Fibroblast of the aortic adventitia (primary cell): ENCODE measurements at regions not wholly inside any gene's neighbourhood (a gene's known extent, or its start where the extent isn't known, plus 50 kb on each side); places are given as distances from the start of the nearest gene placed in this dataset.

ENCODE experiments used
- DNase-seq: peaks from one replicate; pipeline ENCODE4 v3.0.0-alpha.2; 2010; ENCODE audit warnings: low read depth
- H3K4me3 ChIP-seq: 2 replicates; pipeline ENCODE4 v1.5.1; 2011; ENCODE audit warnings: low read depth, mild to moderate bottlenecking, control low read depth, low read length, moderate library complexity
- TF ChIP-seq, protein P1 (sequence below): IDR thresholded peaks from 2 replicates; pipeline ENCODE4 v1.5.1; 2011; ENCODE audit warnings: mild to moderate bottlenecking, low read length, control low read depth, inconsistent platforms; ENCODE audit not compliant: insufficient read depth

DNA sequence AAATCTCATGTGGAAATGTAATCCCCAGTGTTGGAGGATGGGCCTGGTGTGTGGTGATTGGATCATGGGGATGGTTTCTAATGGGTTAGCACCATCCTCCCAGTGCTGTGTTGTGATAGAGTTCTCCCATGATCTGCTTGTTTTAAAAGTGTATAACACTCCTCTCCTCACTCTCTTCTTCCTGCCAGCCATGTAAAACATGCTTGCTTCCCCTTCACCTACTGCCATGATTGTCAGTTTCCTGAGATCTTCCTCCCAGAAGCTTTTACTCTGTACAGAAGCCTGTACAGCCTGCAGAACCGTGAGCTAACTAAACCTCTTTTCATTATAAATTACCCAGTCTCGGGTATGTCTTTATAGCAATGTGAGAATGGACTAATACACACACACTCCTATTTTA, 499.1 kb downstream of the RASEF start:
- DNase-seq: no peak
- no peak overlapping the region for H3K4me3 ChIP-seq
- TF ChIP-seq, protein P1, sequence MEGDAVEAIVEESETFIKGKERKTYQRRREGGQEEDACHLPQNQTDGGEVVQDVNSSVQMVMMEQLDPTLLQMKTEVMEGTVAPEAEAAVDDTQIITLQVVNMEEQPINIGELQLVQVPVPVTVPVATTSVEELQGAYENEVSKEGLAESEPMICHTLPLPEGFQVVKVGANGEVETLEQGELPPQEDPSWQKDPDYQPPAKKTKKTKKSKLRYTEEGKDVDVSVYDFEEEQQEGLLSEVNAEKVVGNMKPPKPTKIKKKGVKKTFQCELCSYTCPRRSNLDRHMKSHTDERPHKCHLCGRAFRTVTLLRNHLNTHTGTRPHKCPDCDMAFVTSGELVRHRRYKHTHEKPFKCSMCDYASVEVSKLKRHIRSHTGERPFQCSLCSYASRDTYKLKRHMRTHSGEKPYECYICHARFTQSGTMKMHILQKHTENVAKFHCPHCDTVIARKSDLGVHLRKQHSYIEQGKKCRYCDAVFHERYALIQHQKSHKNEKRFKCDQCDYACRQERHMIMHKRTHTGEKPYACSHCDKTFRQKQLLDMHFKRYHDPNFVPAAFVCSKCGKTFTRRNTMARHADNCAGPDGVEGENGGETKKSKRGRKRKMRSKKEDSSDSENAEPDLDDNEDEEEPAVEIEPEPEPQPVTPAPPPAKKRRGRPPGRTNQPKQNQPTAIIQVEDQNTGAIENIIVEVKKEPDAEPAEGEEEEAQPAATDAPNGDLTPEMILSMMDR: no peak

DNA sequence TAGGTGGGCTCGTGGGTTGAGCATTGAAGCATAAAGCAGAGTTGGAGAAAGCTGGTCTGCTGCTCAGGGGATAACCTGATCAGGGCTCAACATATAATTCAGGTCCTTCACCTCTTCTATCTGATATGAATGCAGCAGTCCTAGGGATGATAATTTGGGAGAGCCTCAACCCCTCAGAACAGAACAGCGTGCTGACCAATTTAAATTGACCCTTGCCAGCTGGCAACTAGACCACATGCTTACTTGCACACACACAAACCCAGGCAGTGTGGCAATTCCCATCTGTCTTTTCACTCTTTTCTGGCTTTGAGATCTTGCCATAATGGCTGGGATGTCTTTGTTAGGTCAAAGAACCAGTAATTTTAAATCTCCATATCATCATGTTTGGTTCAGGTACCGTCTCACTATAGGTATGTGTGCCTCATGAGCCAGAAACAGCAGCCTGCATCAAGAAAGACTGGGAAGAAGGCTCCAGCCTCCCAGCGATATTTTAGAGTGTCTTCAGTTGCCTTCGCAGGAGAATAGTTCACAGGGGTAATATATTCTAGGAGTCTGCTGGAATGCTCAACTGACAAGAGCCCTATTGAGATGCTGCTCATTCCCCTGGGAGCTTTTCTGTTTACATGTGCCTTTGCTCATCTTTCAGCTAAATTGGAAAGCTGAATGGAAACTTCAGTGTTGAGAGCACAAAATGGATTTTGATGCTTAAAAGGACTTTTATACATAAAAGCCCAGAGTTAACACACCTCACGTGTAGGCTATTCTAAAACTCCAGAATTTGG, 497.6 kb downstream of the RASEF start:
- H3K4me3 ChIP-seq: no peak overlapping the region
- no peak for DNase-seq
- TF ChIP-seq, protein P1: no peak

DNA sequence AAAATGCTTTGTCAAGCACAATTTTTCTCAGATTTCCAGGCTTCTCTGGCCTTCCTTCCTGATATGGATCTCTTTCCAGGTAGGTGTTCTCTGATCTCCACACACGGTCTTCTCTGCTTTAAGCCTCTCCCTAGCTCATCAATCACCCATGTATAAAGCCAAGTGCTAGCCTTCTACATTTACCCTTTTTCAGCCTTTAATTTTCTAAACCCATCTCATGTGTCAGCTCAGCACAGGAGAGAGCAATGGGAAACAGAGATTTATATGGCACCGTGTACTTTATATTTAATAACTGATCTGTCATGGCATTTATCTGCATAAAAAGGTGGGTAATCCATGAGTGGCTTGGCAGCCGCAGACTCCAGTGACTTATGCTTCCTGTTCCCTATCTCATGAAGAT, 495.0 kb downstream of the RASEF start:
- DNase-seq: no peak
- no peak overlapping the region for H3K4me3 ChIP-seq
- TF ChIP-seq, protein P1: no peak

DNA sequence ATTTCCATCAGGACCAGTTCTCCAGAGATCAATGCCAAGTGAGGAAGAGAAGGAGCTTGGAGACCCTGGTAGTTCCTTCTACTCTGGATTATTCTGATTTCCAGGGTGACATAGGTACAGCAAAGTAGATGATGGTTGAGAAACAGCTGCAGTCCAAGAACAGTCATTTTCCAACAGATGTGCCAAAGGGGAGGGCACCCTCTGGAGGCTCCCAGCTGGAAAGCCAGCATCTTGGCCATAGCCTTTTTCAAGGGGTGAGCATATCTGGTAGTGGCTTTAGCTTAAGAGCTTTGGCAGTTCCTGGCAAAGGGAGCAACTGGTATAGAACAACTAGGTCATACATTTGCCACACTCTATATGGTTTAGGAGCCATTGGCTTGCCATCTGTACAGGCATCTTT, 492.7 kb downstream of the RASEF start:
- no peak for DNase-seq
- TF ChIP-seq, protein P1: no peak
- H3K4me3 ChIP-seq: no peak overlapping the region

DNA sequence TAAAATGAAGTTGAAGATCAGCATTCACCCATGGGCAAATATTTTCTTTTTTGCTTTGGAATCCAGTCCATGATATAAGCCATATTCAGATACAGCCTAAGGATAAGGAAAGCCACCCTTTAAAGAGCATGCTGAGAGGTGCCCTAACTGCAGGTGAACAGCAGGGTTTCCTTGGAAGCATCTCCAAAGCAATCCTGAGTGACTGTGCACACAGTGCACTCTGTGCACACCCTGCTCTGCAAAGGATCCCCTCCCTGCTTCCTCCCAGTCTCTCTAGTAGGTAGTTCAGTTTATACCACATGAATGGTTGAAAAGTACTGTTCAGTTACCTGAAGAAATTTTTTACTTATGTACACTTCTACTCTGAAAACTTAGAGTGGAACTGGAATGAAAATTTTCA, 491.4 kb downstream of the RASEF start:
- TF ChIP-seq, protein P1: no peak
- DNase-seq: no peak
- no peak overlapping the region for H3K4me3 ChIP-seq

GRCh38 chr9:82572146-82572545, 490.8 kb downstream of the RASEF start:
- TF ChIP-seq, protein P1: no peak
- DNase-seq: no peak
- H3K4me3 ChIP-seq: no peak overlapping the region

DNA sequence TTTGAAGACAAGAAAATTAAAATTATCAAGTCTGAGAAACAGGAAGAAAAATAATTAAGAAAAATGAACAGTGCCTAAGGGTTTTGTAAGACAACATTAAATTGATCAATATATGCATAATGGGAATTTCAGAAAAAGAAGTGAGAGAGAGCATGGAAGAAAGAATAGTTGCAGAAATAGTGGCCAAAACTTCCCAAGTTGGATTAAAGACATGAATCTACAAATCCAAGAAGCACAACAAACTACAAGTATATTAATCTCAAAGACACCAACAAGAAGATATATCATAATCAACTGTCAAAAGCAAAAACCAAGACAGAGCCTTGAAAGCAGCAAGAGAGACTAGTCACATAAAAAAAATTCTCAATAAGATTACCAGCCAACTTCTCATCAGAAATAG, 488.0 kb downstream of the RASEF start:
- TF ChIP-seq, protein P1: no peak
- DNase-seq: no peak
- H3K4me3 ChIP-seq: no peak overlapping the region
